ENCODE measurements at regions not wholly inside any gene's neighbourhood (a gene's known extent, or its start where the extent isn't known, plus 50 kb on each side); places are given as distances from the start of the nearest gene placed in this dataset.
"Not testable (repeated sequence)": the region's sequence is repeated elsewhere in the genome, so short reads cannot be mapped to it uniquely, and the experiment has no call there.

DNA sequence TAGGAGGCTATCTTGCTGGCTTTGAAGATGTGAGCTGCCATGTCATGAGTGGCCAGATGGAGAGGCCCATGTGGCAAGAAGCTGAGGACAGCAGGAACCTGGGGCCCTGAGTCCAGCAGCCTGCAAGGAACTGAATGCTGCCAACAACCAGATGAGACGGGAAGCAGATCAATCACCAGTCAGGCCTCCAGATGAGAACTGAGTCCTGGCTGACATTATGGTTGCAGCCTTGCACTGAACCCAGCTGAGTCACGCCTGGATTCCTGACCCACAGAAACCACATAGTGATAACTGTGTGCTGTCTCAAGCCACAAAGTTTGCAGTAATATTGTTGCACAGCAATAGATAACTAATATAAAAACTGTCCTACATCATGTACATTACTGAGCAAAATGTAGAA is 173.8 kb downstream of the OTOP1 start:
- TF ChIP-seq, protein P1, sequence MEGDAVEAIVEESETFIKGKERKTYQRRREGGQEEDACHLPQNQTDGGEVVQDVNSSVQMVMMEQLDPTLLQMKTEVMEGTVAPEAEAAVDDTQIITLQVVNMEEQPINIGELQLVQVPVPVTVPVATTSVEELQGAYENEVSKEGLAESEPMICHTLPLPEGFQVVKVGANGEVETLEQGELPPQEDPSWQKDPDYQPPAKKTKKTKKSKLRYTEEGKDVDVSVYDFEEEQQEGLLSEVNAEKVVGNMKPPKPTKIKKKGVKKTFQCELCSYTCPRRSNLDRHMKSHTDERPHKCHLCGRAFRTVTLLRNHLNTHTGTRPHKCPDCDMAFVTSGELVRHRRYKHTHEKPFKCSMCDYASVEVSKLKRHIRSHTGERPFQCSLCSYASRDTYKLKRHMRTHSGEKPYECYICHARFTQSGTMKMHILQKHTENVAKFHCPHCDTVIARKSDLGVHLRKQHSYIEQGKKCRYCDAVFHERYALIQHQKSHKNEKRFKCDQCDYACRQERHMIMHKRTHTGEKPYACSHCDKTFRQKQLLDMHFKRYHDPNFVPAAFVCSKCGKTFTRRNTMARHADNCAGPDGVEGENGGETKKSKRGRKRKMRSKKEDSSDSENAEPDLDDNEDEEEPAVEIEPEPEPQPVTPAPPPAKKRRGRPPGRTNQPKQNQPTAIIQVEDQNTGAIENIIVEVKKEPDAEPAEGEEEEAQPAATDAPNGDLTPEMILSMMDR (IDR thresholded peaks at IDR 0.05; ENCODE audit: low read depth, low read length) = not testable (repeated sequence)
- not testable (repeated sequence) for TF ChIP-seq EZH2phosphoT487 (IDR thresholded peaks at IDR 0.05; ENCODE audit: low read depth)

Data from OCI-LY3 (cell line).